ENCODE measurements at regions not wholly inside any gene's neighbourhood (a gene's known extent, or its start where the extent isn't known, plus 50 kb on each side); places are given as distances from the start of the nearest gene placed in this dataset.
"Not testable (repeated sequence)": the region's sequence is repeated elsewhere in the genome, so short reads cannot be mapped to it uniquely, and the experiment has no call there.

DNA sequence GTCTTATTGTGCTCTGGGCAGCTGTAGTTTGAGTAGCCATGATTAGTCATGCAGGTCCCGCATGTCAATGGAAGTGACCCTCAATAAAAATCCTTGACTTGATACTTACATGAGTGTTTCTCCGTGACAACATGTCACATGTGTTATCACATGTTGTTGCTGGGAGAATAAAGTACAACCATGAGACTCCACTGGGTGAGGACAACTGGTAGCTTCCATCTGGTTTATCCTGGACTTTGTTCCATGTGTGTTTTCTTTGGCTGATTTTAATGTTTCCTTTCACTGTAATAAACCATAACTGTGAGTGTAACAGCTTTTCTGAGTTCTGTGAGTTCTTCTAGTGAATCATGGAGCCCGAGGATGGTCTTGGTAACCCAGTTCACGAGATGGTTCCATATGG lies 63.1 kb upstream of the NDN start:
- DNase-seq (ENCODE audit: low spot score) = no peak

DNA sequence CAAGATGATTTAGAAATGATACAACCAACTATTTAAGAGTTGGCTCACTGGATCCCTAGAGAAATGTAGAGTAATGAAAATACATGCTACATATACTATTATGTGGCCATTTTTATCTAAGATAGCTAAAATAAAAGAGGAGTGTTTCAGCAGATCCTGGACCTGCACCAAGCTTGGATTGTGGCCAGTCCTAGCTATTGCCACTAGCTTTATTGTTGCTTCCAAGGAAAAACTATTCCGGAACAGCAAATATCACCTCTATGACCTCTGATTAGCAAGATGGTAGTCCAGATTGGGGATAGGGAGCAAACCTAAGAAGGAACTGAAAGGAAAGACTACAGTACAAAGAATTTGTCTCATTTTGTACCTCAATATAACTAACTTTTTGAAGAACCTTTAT lies 63.7 kb upstream of the NDN start:
- no peak for DNase-seq (ENCODE audit: low spot score)

DNA sequence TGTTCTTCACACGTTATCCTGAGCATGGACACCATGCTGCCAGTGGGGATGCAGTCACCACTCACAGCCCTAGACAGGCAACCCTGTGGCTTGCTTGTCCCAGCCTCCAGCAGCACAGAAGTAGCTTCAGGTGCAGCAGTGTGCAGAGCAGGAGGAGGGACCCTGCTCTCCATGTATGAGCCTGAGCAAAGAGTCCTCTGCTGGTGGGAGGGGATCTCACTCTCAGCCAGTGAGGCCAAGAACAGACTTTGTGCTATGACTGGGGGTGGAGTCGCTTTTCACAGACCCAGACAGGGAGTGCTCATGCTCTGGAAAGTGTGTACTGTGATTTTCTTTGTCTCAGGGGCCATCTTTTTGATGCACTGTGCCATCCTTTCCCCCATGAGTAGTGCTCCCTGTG lies 66.1 kb upstream of the NDN start:
- DNase-seq (ENCODE audit: low spot score) = no peak

DNA sequence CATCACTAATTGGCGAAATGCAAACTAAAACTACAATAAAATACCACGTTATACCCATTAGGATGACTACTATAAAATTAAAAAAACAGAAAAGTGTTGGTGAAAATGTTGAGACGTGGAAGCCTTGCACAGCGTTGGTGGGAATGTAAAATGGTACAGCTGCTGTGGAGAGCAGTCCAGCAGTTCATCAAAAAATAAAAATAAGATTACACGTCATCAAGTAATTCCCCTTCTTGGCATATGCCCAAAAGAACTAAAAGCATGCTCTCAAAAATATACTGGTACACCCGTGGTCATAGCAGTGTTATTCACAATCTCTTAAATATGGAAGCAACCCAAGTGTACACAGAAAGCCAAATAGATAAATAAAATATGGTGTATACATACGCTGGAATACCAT lies 71.8 kb upstream of the NDN start:
- DNase-seq (ENCODE audit: low spot score) = no peak

DNA sequence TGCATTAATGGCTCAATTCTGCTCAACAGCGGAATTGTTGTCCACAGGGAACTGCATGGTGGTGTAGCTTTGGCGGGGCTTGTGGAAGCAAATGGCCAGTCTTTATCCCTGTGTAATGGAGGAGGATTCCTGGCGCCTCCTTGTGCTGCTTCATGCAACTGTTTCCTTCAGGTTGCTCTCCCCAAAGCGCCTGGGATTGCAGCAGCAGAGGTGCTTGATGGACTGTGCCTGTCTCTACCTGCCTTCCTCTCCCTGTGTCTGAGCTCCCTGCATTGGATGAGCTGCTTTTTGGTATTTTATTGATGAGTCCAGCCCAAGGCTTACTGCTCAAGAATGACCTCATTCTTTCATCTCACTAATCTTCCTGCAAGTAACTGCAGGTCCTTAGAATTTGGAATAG lies 72.9 kb upstream of the NDN start:
- no peak for DNase-seq (ENCODE audit: low spot score)

DNA sequence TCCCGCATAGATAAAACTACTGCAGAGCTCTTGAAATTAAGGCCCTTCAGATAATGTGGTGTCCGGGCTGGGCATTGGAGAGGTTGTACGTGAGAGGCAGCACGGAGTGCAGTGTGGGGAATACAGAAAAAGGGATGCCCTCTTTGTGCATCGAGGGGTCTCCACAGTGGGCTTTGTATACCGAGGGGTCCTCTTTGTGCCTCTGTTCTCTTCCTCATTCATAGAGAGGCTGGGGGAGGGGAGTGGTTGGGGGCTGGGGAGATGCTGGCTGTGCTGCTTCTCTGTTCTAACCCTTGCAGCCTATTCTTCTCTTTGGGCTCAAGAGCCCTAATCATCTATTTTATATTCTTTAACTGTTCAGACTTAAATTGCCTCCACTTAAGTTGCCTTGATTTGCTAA lies 74.3 kb upstream of the NDN start:
- DNase-seq (ENCODE audit: low spot score) = no peak

DNA sequence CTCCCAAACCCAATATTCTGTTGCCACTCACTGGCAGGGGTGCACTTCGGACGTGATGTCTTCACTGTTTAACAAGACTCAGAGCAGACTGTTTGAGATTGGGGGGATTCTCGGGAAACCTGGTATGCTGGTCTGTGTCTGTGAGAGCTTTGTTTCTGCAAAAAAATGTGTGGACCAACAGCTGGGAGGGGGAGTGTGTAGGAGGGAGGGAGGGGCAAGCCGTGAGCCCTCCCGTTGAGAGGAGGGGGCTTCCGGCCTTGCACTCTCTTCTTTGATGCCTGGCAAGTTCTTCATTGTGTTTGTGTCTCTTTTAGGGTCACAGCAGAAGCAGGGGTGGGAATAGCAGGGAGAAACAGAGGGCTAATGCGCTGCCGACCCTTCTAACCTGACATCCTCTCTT lies 74.9 kb upstream of the NDN start:
- DNase-seq (ENCODE audit: low spot score) = no peak

DNA sequence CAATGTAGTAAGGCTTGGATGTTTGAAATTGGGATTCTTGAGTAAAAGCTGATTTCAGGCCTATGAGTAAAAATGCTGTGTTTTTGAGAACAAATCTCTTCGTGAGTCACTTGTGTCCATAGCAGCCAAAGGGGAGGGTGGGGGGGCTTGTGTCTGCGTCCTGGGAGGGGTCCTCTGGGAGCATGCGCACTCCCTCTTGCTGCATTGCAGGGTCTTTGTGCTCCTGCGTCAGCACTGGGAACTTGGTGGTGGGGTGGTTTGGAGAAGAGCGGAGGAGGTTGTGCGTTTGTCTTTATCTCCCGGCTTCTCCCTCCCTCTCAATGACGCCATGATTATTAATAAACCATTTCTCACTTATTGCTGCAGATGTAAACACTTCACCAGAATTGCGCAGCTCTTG lies 75.9 kb upstream of the NDN start:
- DNase-seq (ENCODE audit: low spot score) = no peak

DNA sequence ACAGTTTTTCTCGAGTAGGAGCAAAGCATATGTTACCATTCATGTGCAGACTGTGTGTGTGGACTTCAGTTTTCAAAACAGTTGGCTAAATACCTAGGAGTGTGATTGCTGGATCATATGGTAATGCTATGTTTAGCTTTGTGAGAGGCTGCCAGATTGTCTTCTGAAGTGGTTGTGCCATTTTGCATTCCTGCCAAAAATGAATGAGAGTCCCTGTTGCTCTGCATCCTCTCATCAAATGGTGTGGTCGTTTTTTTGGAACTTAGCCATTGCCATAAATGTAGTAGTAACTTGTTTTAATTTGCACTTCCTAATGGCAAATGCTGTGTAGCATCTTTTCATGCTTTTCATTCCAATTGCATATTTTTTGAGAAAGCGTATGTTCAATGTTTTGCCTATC lies 77.2 kb upstream of the NDN start:
- DNase-seq (ENCODE audit: low spot score) = no peak

DNA sequence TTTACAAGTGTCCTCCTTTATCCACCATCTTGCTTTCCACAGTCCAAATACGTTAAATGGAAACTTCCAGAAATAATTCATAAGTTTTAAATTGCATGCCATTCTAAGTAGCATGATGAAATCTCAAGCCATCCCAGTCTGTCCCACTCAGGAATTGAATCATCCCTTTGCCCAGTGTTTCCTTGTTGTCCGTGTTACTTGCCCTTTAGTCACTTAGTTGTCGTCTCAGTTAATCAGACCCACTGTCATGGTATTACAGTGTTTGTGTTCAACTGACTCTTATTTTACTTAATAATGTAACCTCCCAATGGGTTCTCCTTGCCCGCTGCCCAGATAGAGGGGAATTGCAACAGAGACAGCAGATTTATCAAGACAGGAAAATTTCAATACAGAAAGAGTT lies 77.6 kb upstream of the NDN start:
- DNase-seq (ENCODE audit: low spot score) = no peak

DNA sequence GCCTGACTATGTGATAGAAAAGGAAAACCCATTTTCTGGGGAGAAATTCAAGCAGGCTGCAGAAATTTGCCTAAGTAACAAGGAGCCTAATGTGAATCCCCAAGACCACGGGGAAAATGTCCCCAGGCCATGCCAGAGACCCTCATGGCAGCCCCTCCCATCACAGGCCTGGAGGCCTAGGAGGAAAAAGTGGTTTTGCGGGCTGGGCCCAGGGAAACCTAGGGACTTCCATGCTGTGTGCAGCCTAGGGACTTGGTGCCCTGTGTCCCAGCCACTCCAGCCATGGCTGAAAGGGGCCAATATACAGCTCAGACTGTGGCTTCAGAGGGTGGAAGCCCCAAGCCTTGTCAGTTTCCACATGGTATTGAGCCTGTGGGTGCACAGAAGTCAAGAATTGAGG lies 79.7 kb upstream of the NDN start:
- DNase-seq (ENCODE audit: low spot score) = not testable (repeated sequence)

DNA sequence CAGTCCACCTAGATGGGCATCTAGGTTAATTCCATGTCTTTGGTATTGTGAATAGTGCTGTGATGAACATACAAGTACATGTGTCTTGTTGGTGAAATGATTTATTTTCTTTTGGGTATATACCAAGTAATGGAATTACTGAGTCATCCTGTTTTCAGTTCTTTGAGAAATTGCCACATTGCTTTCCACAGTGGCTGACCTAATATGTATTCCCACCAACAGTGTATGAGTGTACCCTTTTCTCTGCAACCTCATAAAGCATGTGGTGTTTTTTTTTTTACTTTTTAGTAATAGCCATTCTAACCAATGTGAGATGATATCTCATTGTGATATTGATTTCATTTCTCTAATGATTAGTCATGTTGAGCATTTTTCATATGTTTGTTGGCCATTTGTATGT lies 86.0 kb upstream of the NDN start:
- no peak for DNase-seq (ENCODE audit: low spot score)

DNA sequence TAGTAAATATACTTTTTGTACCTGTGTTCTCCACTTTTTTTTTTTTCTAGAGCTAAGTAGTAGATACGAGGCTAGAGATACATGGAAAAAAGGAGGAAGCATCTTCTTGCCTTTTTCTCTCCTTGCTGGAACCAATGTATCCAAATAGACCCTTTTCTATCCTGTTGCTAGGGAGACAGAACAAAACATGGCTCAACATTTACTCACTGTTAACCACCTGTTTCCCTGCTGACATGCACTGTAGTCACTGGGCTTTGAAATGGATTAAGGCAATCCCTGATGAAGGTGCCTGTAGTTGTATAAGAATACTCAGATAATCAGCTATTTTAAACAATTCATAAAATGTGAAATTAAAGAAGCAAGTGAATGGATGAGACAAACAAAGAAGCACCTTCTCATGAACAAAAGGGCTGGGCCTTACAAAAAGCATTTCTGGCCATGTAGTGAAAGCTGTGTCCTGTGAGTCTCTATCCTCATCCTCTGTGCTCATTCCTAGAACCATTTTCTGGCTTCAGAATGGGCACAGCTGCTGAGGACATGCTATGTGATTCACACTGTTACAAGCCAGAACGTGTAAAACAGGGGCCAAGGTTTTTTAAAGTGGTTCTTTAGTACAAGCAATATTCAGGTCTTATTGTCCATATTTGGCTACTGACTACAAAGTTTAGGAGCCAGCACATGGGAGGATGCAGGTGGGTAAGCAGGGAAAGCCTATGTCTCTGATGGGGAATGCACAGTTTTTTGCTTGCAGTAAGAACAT lies 100.4 kb upstream of the NDN start:
- DNase-seq (ENCODE audit: low spot score) = no peak

DNA sequence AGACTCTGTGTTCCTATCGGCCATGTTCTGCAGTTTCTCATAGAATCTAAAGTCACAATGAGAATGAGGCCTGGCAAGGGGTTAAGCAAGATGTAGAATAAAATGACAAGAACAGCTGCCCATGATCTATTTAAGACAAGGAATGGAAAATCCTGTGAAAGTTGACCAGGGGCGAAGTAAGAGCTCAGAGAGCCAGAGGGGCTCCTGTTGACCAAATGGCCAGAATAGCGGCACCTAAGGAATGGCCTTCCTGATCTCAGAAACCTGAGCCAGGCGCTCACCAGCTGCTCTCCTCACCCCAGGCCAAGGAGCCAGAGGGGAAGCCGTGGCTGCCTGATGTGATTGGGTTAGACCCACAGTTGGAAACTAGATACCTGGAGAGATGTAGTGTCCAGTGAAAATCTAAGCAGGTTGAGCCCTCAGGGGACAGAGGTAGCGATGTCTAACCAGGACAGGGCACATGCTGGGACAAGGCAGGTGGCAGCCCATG lies 106.1 kb upstream of the NDN start:
- no peak for DNase-seq (ENCODE audit: low spot score)

DNA sequence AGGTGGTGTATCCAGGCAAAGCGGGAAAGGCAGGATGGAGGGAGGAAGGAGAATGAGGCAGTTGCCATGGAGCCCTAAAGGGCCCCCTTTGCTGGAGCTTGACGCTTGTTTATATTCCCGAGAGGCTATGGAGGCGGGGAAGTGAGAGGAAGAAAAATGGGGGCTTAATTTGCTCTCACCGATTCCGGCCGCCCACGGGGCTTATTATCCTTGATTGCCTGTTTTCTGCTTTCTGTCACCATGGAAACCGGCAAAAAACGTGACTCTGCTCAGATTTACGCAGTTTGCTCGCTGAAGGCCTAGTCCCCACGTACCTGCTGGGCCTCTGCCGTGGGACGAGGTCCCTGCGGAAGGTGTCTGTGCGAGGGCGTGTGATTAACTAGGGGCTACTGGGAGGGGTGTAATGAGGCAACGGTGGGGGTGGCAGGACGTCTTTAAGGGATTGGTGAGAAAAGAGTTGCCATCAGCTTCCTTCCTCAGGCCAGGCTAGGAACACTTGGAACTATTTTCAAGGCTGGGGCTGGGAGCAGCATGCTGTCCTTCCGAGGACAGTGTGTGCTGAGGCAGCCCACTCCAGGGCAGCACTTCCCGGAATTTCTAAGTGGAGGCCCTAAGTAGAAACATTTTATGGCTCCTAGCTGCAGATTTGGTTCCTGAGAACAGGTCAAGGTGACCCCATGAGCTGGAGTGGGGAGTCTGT lies 110.8 kb upstream of the NDN start:
- no peak for DNase-seq (ENCODE audit: low spot score)

DNA sequence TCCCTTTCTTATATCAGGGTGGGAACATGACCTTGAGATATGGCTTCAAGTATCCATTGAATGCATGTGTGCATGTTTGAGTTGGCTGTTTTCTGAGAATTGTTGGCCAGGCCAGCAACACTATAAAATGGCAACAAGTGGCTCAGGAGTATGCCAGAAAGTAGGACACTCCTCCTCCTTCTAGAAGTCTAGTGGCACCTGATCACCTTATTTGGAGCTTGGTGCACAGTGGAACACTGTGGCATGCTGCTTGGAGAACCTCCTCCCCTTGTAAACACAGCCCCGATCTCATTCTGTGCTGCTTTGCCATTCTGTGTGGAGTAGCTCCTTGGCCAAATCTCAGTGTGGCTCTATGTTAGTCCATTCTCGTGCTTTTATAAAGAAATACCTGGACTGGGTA lies 114.8 kb upstream of the NDN start:
- DNase-seq (ENCODE audit: low spot score) = no peak

DNA sequence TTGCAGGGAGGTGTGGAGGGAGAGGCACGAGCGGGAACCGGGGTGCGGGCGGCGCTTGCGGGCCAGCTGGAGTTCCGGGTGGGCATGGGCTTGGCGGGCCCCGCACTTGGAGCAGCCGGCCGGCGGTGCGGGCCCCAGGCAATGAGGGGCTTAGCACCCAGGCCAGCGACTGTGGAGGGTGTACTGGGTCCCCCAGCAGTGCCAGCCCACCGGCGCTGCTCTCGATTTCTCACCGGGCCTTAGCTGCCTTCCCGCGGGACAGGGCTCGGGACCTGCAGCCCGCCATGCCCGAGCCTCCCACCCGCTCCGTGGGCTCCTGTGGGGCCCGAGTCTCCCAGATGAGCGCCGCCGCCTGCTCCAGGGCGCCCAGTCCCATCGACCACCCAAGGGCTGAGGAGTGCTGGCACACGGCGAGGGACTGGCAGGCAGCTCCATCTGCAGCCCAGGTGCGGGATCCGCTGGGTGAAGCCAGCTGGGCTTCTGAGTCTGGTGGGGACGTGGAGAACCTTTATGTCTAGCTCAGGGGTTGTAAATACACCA lies 115.9 kb upstream of the NDN start:
- not testable (repeated sequence) for DNase-seq (ENCODE audit: low spot score)

DNA sequence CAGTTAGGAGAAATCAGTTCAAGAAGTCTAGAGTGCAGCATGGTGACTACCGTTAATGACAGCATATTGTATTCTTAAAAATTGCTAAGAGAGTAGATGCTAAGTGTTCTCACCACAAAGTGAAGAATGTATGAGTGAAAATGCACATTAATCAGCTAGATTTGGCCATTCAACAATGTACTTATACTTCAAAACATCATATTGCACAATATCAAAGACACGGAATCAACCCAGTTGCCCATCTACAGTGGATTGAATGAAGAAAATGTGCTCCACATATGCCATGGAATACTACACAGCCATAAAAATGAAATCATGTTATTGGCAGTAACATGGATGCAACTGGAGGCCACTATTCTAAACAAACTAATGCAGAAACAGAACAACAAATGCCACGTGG lies 119.9 kb upstream of the NDN start:
- DNase-seq (ENCODE audit: low spot score) = no peak

DNA sequence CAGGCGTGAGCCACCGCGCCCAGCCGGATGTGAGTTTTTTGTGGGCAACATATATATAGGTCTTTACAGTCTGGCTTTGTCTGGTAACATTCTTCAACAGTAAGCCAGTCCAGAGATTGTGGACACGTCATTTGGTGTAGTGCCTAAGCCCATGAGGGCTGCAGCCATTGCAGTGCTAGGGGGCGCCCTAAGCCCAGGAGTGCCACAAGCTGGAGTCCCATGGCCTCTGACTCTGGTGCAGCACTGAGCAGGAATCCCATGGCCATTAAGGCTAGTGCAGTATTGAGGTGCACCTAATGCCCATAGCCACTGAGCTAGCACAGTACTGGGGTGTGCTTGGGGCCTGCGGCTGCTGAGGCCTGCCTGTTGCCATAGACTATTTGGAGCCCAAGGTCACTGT lies 136.4 kb upstream of the NDN start:
- no peak for DNase-seq (ENCODE audit: low spot score)

DNA sequence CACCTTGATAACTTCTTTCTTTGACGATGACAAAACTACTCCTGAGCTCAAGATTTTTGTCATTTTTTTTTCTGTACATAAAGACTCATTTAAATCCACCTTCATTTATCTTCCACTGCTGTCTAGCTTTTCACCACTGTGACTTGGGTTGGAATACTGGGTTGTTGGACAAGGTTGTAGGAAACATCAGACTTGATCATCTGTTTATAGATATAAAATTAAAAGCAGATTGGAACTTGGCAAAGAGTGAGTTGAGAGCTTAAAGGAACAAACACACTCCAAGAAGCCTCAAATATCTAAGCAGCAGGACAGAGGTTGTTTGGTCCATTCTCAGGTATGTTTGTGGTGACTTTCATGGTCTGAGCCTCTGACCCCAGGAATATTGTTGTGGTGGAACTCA lies 141.7 kb upstream of the NDN start:
- no peak for DNase-seq (ENCODE audit: low spot score)

DNA sequence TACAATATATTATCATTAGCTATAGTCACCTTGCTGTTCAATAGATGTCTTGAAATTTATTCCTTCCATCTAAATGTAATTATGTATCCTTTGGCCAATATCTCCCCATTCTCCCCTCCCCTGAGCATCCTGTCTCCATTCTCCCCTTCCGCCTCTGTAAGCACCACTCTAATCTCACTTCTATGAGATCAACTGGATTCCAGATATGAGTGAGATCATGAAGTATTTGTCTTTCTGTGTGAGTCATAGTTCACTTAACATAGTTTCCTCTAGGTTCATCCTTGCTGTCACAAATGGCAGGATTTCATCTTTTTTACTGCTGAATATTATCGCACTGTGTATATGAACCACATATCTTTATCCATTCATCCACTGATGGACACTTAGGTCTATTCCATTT lies 148.8 kb upstream of the NDN start:
- no peak for DNase-seq (ENCODE audit: low spot score)

DNA sequence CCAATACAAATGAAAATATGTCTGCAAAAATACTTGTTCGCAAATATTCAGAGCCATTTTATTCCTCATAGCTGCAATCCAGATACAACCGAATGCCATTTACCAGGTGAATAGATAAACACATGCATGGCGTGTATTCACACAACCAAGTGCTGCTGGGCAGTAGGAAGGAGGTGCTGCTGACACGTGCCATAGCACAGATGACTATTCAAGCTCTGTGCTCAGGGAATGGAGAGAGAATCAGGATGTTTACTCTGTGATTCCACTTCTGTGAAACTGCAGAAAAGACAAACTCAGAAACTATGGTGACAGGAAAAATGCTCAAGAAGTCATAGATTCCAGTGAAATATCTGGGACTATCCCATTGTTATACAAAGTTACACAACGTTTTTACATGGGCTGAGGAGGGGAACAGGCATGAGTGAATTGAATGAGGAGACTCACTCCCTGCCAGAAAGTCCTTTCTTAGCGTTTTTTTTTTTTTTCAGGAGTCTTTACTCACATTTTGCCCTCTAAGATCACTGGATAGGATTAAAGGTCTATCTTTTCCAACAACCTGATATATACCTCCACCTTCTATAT lies 152.9 kb upstream of the NDN start:
- DNase-seq (ENCODE audit: low spot score) = no peak

DNA sequence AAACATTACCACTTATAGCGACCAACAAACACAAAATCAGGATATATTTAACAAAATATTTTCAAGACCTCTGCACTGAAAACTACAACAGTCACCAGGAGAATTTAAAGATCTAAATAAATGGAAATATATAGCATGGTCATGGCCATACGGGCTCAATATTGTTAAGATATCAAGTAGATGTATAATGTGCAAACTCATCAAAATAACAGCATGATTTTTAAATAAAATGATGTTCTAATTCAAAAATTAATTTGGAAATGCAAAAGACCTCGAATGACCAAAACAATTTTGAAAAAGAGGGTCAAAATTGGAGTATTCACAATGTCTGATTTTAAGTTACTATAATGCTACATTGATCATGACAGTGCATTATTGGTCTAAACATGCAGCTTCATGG lies 159.1 kb upstream of the NDN start:
- DNase-seq (ENCODE audit: low spot score) = no peak
